ENCODE measurements at regions not wholly inside any gene's neighbourhood (a gene's known extent, or its start where the extent isn't known, plus 50 kb on each side); places are given as distances from the start of the nearest gene placed in this dataset.

DNA sequence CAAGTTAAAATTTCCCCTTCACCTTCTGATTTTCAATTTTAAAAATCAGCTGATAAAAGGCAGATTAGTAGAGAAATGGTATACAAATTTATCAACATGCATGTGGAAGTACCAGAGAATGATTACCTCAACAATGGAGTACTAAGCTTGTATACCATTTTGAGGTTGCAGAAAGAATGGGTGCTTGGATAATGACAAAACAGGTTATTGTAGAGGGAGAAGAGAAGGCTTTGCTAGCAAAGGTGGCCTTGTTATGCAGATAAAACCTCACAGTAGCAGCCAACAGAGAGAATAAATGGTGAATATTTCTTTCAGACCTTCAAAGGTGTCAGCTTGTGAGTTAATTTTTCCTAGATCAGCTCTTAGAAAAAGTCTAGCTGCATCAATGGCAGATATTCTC is 1174.9 kb upstream of the ADGRL4 start:
- Histone ChIP-seq H3K4me1 (no peaks in the 10 kb centered on the region), H3K36me3 (ENCODE audit: control insufficient read depth, insufficient read depth, low read length) (no peaks in the 10 kb centered on the region), H3K9me3 (no peaks in the 10 kb centered on the region), H3K4me3 (ENCODE audit: low read depth, low read length) (no peak overlapping the region), H3K27me3 (replicated peaks; ENCODE audit: control insufficient read depth, insufficient read depth, low read length) (no peaks in the 10 kb centered on the region)
- Mint-ChIP-seq H3K4me3 (ENCODE audit: unreplicated experiment) (no peak overlapping the region), H3K27ac (ENCODE audit: unreplicated experiment) (no peak overlapping the region), H3K27me3 (ENCODE audit: insufficient read depth, unreplicated experiment) (no peaks in the 10 kb centered on the region), H3K36me3 (ENCODE audit: insufficient read depth, unreplicated experiment) (no peaks in the 10 kb centered on the region), H3K4me1 (ENCODE audit: low read depth, unreplicated experiment) (no peaks in the 10 kb centered on the region), H3K9me3 (ENCODE audit: unreplicated experiment) (no peaks in the 10 kb centered on the region)
- DNase-seq: no peak
- BruUV-seq (replicated peaks): no TSS peak
- CTCF ChIA-PET: no interaction called here
- TF ChIP-seq, protein P1, sequence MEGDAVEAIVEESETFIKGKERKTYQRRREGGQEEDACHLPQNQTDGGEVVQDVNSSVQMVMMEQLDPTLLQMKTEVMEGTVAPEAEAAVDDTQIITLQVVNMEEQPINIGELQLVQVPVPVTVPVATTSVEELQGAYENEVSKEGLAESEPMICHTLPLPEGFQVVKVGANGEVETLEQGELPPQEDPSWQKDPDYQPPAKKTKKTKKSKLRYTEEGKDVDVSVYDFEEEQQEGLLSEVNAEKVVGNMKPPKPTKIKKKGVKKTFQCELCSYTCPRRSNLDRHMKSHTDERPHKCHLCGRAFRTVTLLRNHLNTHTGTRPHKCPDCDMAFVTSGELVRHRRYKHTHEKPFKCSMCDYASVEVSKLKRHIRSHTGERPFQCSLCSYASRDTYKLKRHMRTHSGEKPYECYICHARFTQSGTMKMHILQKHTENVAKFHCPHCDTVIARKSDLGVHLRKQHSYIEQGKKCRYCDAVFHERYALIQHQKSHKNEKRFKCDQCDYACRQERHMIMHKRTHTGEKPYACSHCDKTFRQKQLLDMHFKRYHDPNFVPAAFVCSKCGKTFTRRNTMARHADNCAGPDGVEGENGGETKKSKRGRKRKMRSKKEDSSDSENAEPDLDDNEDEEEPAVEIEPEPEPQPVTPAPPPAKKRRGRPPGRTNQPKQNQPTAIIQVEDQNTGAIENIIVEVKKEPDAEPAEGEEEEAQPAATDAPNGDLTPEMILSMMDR (IDR thresholded peaks at IDR 0.05; ENCODE audit: insufficient read depth in 1 of 2, low read depth in 1 of 2, low read length in 1 of 2, severe bottlenecking in 1 of 2, unreplicated experiment in 1 of 2): no peak
- intact Hi-C loops (cut with micrococcal nuclease; ENCODE audit: unreplicated experiment): no loop called here
- POLR2A ChIA-PET: no interaction called here

DNA sequence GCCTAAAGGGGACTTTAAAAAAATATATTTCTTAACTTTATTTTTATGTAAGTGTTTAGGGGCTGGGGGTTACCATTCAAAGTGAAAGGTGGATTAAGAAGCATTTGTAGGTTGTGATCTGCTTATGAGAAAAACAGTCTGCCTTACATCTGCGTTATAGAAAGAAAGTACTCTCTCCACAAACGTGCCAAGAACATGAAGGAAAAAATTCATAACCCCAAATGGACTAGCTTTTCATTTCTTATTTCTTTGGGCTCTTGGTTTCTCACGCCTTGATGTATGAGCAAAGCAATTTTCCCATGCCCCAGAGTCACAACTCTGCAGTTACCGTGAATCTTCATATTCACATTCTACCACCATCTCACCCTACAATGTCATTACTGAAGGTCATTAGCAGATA is 1165.1 kb upstream of the ADGRL4 start:
- ChIA-PET POLR2A (no interaction called here), CTCF (no interaction called here)
- Mint-ChIP-seq H3K36me3 (ENCODE audit: insufficient read depth, unreplicated experiment) (no peaks in the 10 kb centered on the region), H3K4me3 (ENCODE audit: unreplicated experiment) (no peak overlapping the region), H3K9me3 (ENCODE audit: unreplicated experiment) (no peaks in the 10 kb centered on the region), H3K27ac (ENCODE audit: unreplicated experiment) (no peak overlapping the region), H3K27me3 (ENCODE audit: insufficient read depth, unreplicated experiment) (no peaks in the 10 kb centered on the region), H3K4me1 (ENCODE audit: low read depth, unreplicated experiment) (no peaks in the 10 kb centered on the region)
- intact Hi-C loops (cut with micrococcal nuclease; ENCODE audit: unreplicated experiment): no loop called here
- TF ChIP-seq, protein P1 (IDR thresholded peaks at IDR 0.05; ENCODE audit: insufficient read depth in 1 of 2, low read depth in 1 of 2, low read length in 1 of 2, severe bottlenecking in 1 of 2, unreplicated experiment in 1 of 2): no peak
- H3K4me1 ChIP-seq: no peaks in the 10 kb centered on the region
- no TSS peak for BruUV-seq (replicated peaks)
- H3K9me3 ChIP-seq: no peaks in the 10 kb centered on the region
- no peak overlapping the region for H3K4me3 ChIP-seq (ENCODE audit: low read depth, low read length)
- H3K36me3 ChIP-seq (ENCODE audit: control insufficient read depth, insufficient read depth, low read length): no peaks in the 10 kb centered on the region
- H3K27me3 ChIP-seq (replicated peaks; ENCODE audit: control insufficient read depth, insufficient read depth, low read length): no peaks in the 10 kb centered on the region
- DNase-seq: no peak

DNA sequence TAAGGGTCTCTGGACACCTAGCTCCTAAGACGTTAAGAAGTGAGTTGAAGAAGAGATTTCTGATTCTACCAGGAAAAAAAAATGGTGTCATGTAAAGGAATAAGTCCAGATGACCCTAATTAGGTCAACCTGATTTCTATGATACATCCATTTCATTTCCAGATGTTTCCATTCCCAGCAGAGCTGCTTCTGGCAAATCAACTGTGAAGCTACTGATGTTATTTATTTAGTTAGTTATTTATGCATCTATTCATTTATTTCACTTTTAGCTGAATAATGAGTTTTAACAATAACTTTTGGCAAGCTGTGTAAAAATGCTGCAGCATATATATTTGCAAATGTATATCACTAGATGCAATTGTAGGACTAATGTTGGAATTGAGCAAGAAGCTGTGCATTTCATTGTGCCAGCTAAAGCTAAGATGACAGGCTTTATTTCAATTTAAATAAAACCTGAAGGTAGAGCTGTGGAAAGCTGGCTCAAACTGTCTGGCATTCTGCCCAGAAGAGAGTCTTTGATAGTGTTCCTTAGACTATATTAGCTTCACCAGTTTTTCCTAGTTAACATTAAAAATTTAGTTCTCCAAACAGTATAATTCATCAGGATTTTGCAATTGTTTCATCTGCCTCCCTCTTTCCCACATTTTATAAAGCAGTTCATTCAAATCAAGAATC is 1164.4 kb upstream of the ADGRL4 start:
- H3K4me3 ChIP-seq (ENCODE audit: low read depth, low read length): no peak overlapping the region
- no peaks in the 10 kb centered on the region for H3K27me3 ChIP-seq (replicated peaks; ENCODE audit: control insufficient read depth, insufficient read depth, low read length)
- H3K9me3 ChIP-seq: no peaks in the 10 kb centered on the region
- ChIA-PET CTCF (no interaction called here), POLR2A (no interaction called here)
- no peaks in the 10 kb centered on the region for H3K9me3 Mint-ChIP-seq (ENCODE audit: unreplicated experiment)
- intact Hi-C loops (cut with micrococcal nuclease; ENCODE audit: unreplicated experiment): no loop called here
- DNase-seq: no peak
- H3K4me1 Mint-ChIP-seq (ENCODE audit: low read depth, unreplicated experiment): no peaks in the 10 kb centered on the region
- no peak overlapping the region for H3K4me3 Mint-ChIP-seq (ENCODE audit: unreplicated experiment)
- BruUV-seq (replicated peaks): no TSS peak
- no peaks in the 10 kb centered on the region for H3K36me3 Mint-ChIP-seq (ENCODE audit: insufficient read depth, unreplicated experiment)
- H3K36me3 ChIP-seq (ENCODE audit: control insufficient read depth, insufficient read depth, low read length): no peaks in the 10 kb centered on the region
- H3K27me3 Mint-ChIP-seq (ENCODE audit: insufficient read depth, unreplicated experiment): no peaks in the 10 kb centered on the region
- TF ChIP-seq, protein P1 (IDR thresholded peaks at IDR 0.05; ENCODE audit: insufficient read depth in 1 of 2, low read depth in 1 of 2, low read length in 1 of 2, severe bottlenecking in 1 of 2, unreplicated experiment in 1 of 2): no peak
- no peaks in the 10 kb centered on the region for H3K4me1 ChIP-seq
- H3K27ac Mint-ChIP-seq (ENCODE audit: unreplicated experiment): no peak overlapping the region

All from Caco-2 (cell line).